ENCODE measurements at regions not wholly inside any gene's neighbourhood (a gene's known extent, or its start where the extent isn't known, plus 50 kb on each side); places are given as distances from the start of the nearest gene placed in this dataset.
A peak's percentile ranks its signal among the peaks of the same experiment; 100 is the strongest.

DNA sequence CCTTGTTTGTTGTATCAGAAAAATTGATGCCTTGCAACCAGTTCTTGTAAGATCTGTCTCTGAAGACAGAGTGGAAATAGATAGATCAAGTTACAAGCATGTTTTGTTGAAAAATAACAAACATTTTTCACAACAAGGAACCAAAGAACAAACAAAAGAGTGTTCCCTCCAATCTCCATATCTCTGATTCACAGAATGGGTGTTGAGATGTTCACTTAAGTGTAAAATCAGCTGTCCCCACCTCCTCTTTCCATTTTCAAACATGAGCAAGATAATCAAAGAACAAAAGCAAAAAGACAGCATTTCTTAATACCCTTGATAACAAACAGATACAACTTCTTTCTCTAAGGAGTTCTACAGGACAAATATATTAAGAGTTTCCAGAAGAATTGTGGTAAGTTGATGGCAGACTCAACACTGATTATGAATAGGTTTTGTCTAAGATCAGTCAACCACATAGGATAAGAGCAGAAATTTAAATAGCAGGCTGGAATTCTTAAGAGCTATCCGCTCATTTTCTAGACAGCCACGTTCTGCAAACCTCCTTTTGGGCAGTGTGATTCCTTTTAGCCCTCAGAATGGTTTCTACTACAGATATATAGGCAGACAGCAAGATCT is 970.9 kb upstream of the AUTS2 start:
- Histone ChIP-seq H3K27ac (ENCODE audit: low read depth, low read length) (no peak overlapping the region), H3K4me3 (ENCODE audit: extremely low read depth in 1 of 4, insufficient read depth in 2 of 4, low read depth in 3 of 4, low read length in 4 of 4) (no peak overlapping the region), H4K91ac (replicated peaks; ENCODE audit: insufficient read length, low read length) (no peak overlapping the region), H2BK12ac (ENCODE audit: low read depth, low read length) (no peak overlapping the region), H2BK5ac (ENCODE audit: low read depth, low read length) (no peak overlapping the region), H3K79me1 (ENCODE audit: low read depth, low read length) (no peaks in the 10 kb centered on the region), H2BK15ac (ENCODE audit: low read length) (no peak overlapping the region), H3K4me1 (replicated peaks in 1 of 4; ENCODE audit: control insufficient read depth in 3 of 4, insufficient read depth in 4 of 4, low read length in 3 of 4) (no peaks in the 10 kb centered on the region), H3K56ac (replicated peaks; ENCODE audit: insufficient read length, low read depth, low read length) (no peak overlapping the region), H3K4ac (replicated peaks; ENCODE audit: insufficient read length, low read depth, low read length) (no peak overlapping the region), H3K27me3 (replicated peaks in 1 of 4; ENCODE audit: control insufficient read depth in 3 of 4, extremely low read depth in 1 of 4, insufficient read depth in 3 of 4, low read length in 3 of 4) (no peaks in the 10 kb centered on the region), H3K9ac (replicated peaks in 1 of 4; ENCODE audit: extremely low read depth in 1 of 4, low read depth in 3 of 4, low read length in 3 of 4) (no peak overlapping the region), H3K23me2 (ENCODE audit: low read depth, low read length) (no peaks in the 10 kb centered on the region), H3K18ac (ENCODE audit: extremely low read depth, low read length) (no peak overlapping the region), H3K9me3 (ENCODE audit: insufficient read depth in 2 of 2, low read depth in 1 of 2, low read length in 1 of 2) (no peaks in the 10 kb centered on the region), H3K36me3 (ENCODE audit: control insufficient read depth in 2 of 4, insufficient read depth in 4 of 4, low read length in 3 of 4) (no peaks in the 10 kb centered on the region), H4K20me1 (replicated peaks in 1 of 2; ENCODE audit: control insufficient read depth in 1 of 2, insufficient read depth in 2 of 2, low read length in 2 of 2) (no peaks in the 10 kb centered on the region), H2BK120ac (replicated peaks; ENCODE audit: low read depth, low read length) (no peak overlapping the region), H3K79me2 (ENCODE audit: control insufficient read depth in 1 of 2, insufficient read depth in 2 of 2, low read length in 2 of 2) (no peaks in the 10 kb centered on the region), H3K14ac (ENCODE audit: insufficient read length) (no peak overlapping the region), H3K4me2 (ENCODE audit: insufficient read depth in 1 of 2, low read depth in 2 of 2, low read length in 2 of 2) (no peak overlapping the region), H2BK20ac (ENCODE audit: low read length) (no peak overlapping the region), H2AK5ac (ENCODE audit: low read depth, low read length) (no peak overlapping the region), H2AFZ (ENCODE audit: low read length) (peak overlapping the region; percentile 67; the same call in 1 of the 2 replicates), H4K8ac (ENCODE audit: extremely low read depth, insufficient read depth, low read length) (no peak overlapping the region), H3K23ac (ENCODE audit: insufficient read length) (no peak overlapping the region), H4K5ac (ENCODE audit: insufficient read length, low read depth, low read length) (no peak overlapping the region)
- WGBS, 2 experiments (ENCODE audit: extremely low coverage in 1 of 2, insufficient coverage in 1 of 2, insufficient read length in 1 of 2, insufficient replicate concordance in 2 of 2, low coverage in 1 of 2, low lambda C conversion rate in 2 of 2, missing lambda C conversion rate in 1 of 2), result 96% methylated on average over 2 of the region's 2 CpGs; no CpG with 5 or more reads in 1 of the 2 experiments
- POLR2A ChIA-PET (ENCODE audit: partially characterized antibody), result no interaction called here
- CTCF ChIA-PET (ENCODE audit: partially characterized antibody), result interaction anchor here (0.6 kb wide), 1 partner anchor 232 kb away, joined by 4 read pairs; no protein-coding TSS in a partner anchor
- FAIRE-seq, result no peak
- DNase-seq (ENCODE audit: low read depth in 1 of 2, low spot score in 2 of 2), result no peak
- TF ChIP-seq CHD2 (IDR thresholded peaks at IDR 0.05; ENCODE audit: low read length) (no peak), EZH2 (IDR thresholded peaks at IDR 0.05; ENCODE audit: low read depth, low read length, severe bottlenecking) (no peak), MAFK (IDR thresholded peaks at IDR 0.05; ENCODE audit: low read depth, low read length) (no peak), EGR1 (IDR thresholded peaks at IDR 0.05; ENCODE audit: borderline replicate concordance, low read depth, low read length) (no peak), SIN3A (conservative IDR thresholded peaks at IDR 0.05 in 1 of 2, IDR thresholded peaks at IDR 0.05 in 1 of 2; ENCODE audit: low read depth in 1 of 2, low read length in 2 of 2) (no peak), JUN (IDR thresholded peaks at IDR 0.05; ENCODE audit: low read depth, low read length) (no peak), NRF1 (IDR thresholded peaks at IDR 0.05; ENCODE audit: low read depth, low read length) (no peak), FOSL1 (IDR thresholded peaks at IDR 0.05; ENCODE audit: insufficient read depth, low read depth, low read length) (no peak)
- TF ChIP-seq, protein P1, sequence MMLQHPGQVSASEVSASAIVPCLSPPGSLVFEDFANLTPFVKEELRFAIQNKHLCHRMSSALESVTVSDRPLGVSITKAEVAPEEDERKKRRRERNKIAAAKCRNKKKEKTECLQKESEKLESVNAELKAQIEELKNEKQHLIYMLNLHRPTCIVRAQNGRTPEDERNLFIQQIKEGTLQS (IDR thresholded peaks at IDR 0.05; ENCODE audit: insufficient read depth, low read depth, low read length), result no peak
- TF ChIP-seq, protein P2, sequence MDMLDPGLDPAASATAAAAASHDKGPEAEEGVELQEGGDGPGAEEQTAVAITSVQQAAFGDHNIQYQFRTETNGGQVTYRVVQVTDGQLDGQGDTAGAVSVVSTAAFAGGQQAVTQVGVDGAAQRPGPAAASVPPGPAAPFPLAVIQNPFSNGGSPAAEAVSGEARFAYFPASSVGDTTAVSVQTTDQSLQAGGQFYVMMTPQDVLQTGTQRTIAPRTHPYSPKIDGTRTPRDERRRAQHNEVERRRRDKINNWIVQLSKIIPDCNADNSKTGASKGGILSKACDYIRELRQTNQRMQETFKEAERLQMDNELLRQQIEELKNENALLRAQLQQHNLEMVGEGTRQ (IDR thresholded peaks at IDR 0.05; ENCODE audit: low read length), result no peak

Data from H1 (cell line).